Stimulated activated CD8-positive, alpha-beta memory T cell treated with anti-CD3 and anti-CD28 coated beads, Interleukin-7, amount 100 ng/mL, for 48 hours (primary cell): ENCODE measurements at regions not wholly inside any gene's neighbourhood (a gene's known extent, or its start where the extent isn't known, plus 50 kb on each side); places are given as distances from the start of the nearest gene placed in this dataset.

Experiments
- DNase-seq, 2 donors: peaks; one replicate each; pipeline ENCODE4 v3.0.0-alpha.2; 2020; ENCODE audit warnings: low read depth in 1 of 2; ENCODE audit errors: extremely low read depth in 1 of 2

GRCh38 chr11:103848686-103849085 is 187.8 kb upstream of the DDI1 start:
- DNase-seq: no peak

DNA sequence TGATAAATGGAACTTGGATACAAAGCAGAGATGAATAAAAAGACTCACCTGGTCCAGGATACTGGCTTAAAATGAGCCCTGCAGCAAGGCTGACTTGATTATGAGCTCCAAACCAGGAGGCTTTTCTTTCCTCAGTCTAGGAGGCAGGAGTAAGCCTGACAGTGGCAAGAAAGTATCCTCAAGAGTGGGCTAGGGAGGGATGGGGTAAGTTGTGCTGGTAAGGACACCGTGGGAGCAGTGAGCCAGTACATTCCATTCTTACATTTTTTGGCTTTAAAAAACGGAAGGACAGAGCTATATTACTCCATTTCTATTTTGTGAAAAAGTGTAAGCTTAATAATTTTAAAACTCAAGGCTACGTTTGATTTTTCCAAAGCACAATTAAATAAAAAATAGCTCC is 187.1 kb upstream of the DDI1 start:
- DNase-seq: no peak

DNA sequence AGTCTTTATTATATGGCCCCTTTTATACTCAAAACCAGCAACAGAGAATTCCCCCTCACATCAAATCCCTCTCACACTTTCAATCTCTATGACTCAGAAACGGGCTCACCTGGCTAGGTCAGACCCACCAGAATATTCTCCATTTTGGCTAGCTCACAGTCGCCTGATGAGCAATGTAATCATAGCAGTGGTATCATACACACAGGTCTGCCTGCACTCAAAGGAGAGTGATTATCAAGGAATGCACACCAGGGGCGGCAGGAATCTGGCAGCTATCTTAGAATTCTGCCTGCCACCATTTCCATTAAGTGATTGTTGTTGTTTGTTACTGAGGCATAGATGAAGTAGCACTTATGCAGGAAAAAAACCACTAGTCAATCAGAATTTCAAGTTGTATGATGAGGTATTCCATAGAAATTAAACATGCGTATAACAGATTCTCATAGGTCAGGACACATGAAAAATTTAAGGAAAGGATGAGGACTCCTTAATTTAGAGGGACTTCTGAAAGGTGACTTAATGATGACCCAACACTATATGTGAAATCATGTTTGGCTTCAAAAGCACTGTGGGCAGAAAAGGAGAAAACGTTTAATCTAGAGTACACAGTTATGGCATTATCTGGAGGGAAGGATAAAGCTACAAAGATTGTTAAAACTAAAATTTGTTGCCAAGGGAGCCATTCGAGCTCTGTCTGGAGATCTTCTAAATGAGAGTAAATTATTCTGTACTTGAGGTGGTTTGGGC is 185.8 kb upstream of the DDI1 start:
- DNase-seq: no peak

DNA sequence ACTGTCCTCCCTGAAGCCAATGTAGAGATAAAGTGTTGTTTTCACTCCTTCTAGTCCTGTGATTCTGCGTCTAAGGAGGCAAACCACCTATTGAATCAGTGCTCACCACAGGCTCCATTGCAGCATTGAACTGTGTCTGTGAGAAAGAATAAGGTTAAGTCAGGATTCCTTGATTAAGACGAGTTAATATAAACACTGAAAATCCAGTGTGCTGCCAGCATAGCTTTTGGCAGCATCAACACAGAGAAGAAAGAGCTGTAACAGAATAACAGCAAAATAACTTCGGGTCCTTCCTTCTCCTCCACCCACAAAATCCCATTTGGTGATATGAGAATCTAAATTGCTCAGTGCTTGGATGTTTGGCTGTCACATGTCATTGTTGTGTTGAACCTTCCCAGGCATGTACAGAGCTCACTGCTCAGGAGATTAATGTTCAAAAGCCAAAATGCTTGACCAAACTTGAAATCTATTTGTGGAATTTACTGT is 185.2 kb upstream of the DDI1 start:
- DNase-seq: no peak
